ENCODE measurements at regions not wholly inside any gene's neighbourhood (a gene's known extent, or its start where the extent isn't known, plus 50 kb on each side); places are given as distances from the start of the nearest gene placed in this dataset.

DNA sequence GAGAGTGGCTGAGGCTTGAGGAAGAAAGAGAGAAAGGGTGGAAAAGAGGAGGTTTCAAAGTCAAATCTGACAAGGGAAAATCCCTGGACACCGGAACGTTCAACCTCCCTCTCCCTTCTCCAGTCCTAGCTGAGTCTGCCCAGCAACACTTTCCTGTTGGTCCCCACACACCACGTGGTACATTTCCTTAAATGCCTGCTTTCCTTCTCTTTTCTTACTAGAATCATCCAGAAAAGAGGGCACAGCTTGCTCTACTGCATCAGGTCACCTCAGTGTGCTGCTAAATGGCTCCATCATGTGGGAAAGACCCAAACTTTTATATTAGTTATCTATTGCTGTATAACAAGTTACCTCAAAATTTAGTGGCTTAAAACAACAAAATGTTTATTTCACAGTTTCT lies 181.2 kb downstream of the NECTIN3 start:
- no peak overlapping the region for H3K27ac ChIP-seq (ENCODE audit: low read length)
- TF ChIP-seq, protein P1, sequence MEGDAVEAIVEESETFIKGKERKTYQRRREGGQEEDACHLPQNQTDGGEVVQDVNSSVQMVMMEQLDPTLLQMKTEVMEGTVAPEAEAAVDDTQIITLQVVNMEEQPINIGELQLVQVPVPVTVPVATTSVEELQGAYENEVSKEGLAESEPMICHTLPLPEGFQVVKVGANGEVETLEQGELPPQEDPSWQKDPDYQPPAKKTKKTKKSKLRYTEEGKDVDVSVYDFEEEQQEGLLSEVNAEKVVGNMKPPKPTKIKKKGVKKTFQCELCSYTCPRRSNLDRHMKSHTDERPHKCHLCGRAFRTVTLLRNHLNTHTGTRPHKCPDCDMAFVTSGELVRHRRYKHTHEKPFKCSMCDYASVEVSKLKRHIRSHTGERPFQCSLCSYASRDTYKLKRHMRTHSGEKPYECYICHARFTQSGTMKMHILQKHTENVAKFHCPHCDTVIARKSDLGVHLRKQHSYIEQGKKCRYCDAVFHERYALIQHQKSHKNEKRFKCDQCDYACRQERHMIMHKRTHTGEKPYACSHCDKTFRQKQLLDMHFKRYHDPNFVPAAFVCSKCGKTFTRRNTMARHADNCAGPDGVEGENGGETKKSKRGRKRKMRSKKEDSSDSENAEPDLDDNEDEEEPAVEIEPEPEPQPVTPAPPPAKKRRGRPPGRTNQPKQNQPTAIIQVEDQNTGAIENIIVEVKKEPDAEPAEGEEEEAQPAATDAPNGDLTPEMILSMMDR (IDR thresholded peaks at IDR 0.05; ENCODE audit: low read depth, low read length), result no peak
- no peak for TF ChIP-seq EZH2phosphoT487 (IDR thresholded peaks at IDR 0.05; ENCODE audit: low read depth)
- no peaks in the 10 kb centered on the region for H3K36me3 ChIP-seq (replicated peaks; ENCODE audit: low read depth, low read length)
- no peaks in the 10 kb centered on the region for H3K9me3 ChIP-seq (ENCODE audit: insufficient read depth, low read length)
- H2AFZ ChIP-seq (ENCODE audit: low read depth, low read length), result no peak overlapping the region
- H3K9ac ChIP-seq (ENCODE audit: low read length), result no peak overlapping the region
- H3K4me2 ChIP-seq (ENCODE audit: low read length), result no peak overlapping the region
- H3K4me3 ChIP-seq (ENCODE audit: low read length), result no peak overlapping the region
- no peaks in the 10 kb centered on the region for H3K4me1 ChIP-seq (ENCODE audit: low read length)
- H4K20me1 ChIP-seq (ENCODE audit: insufficient read depth, low read length), result no peaks in the 10 kb centered on the region
- H3K27me3 ChIP-seq (ENCODE audit: low read depth, low read length), result no peaks in the 10 kb centered on the region
- H3K79me2 ChIP-seq (ENCODE audit: low read length), result no peaks in the 10 kb centered on the region

DNA sequence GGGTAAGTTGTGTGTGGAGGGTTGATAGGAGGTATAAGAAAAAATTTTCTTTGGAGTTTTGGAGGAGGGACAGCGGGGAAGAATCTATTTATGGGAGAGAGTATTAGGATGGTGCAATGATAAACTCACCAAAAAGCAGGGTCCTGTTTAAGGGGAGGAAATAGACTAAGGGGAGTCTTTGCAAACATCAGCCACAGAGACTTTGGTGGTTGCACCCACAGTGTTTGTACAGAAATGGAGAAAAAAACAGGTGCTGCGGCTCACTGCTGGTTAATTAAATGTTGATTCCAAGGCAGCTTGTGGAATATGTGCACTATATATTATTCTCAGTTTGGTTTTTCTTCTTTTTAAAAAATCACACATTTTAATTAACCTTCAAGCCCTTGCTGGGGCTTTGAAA lies 182.1 kb downstream of the NECTIN3 start:
- H3K27ac ChIP-seq (ENCODE audit: low read length), result no peak overlapping the region
- no peak for TF ChIP-seq EZH2phosphoT487 (IDR thresholded peaks at IDR 0.05; ENCODE audit: low read depth)
- TF ChIP-seq, protein P1 (IDR thresholded peaks at IDR 0.05; ENCODE audit: low read depth, low read length), result no peak

DNA sequence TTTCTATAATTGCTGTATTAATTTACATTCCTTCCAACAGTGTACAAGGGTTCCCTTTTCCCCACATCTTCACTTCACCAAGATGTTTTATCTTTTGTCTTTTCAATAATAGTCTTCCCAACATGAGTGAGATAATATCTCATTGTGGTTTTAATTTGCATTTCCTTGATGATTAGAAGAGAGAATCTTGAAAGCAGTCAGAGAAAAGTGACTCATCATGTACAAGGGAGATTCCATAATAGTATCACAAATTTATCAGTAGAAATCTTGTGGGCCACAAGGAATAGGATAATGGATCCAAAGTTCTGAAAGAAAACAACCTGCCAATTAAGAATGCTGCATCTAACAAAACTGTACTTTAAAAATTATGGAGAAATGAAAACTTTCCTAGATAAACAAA lies 189.3 kb downstream of the NECTIN3 start:
- no peaks in the 10 kb centered on the region for H3K36me3 ChIP-seq (replicated peaks; ENCODE audit: low read depth, low read length)
- no peaks in the 10 kb centered on the region for H4K20me1 ChIP-seq (ENCODE audit: insufficient read depth, low read length)
- H3K27me3 ChIP-seq (ENCODE audit: low read depth, low read length), result no peaks in the 10 kb centered on the region
- H3K9ac ChIP-seq (ENCODE audit: low read length), result no peak overlapping the region
- peaks cover 11% of the 10 kb centered on the region for H3K4me1 ChIP-seq (ENCODE audit: low read length)
- no peak overlapping the region for H3K4me3 ChIP-seq (ENCODE audit: low read length)
- H3K9me3 ChIP-seq (ENCODE audit: insufficient read depth, low read length), result peaks cover 3% of the 10 kb centered on the region; the same call in 1 of the 2 replicates
- TF ChIP-seq EZH2phosphoT487 (IDR thresholded peaks at IDR 0.05; ENCODE audit: low read depth), result no peak
- TF ChIP-seq, protein P1 (IDR thresholded peaks at IDR 0.05; ENCODE audit: low read depth, low read length), result no peak
- no peak overlapping the region for H3K4me2 ChIP-seq (ENCODE audit: low read length)
- H2AFZ ChIP-seq (ENCODE audit: low read depth, low read length), result no peak overlapping the region
- no peak overlapping the region for H3K27ac ChIP-seq (ENCODE audit: low read length)
- H3K79me2 ChIP-seq (ENCODE audit: low read length), result no peaks in the 10 kb centered on the region

More for the DNA sequence above, 182.1 kb downstream of the NECTIN3 start:
- no peak overlapping the region for H2AFZ ChIP-seq (ENCODE audit: low read depth, low read length)
- no peaks in the 10 kb centered on the region for H4K20me1 ChIP-seq (ENCODE audit: insufficient read depth, low read length)
- no peak overlapping the region for H3K4me3 ChIP-seq (ENCODE audit: low read length)
- H3K9me3 ChIP-seq (ENCODE audit: insufficient read depth, low read length), result no peaks in the 10 kb centered on the region
- H3K27me3 ChIP-seq (ENCODE audit: low read depth, low read length), result no peaks in the 10 kb centered on the region
- no peaks in the 10 kb centered on the region for H3K36me3 ChIP-seq (replicated peaks; ENCODE audit: low read depth, low read length)
- no peaks in the 10 kb centered on the region for H3K79me2 ChIP-seq (ENCODE audit: low read length)
- H3K9ac ChIP-seq (ENCODE audit: low read length), result no peak overlapping the region
- H3K4me2 ChIP-seq (ENCODE audit: low read length), result no peak overlapping the region
- no peaks in the 10 kb centered on the region for H3K4me1 ChIP-seq (ENCODE audit: low read length)

DNA sequence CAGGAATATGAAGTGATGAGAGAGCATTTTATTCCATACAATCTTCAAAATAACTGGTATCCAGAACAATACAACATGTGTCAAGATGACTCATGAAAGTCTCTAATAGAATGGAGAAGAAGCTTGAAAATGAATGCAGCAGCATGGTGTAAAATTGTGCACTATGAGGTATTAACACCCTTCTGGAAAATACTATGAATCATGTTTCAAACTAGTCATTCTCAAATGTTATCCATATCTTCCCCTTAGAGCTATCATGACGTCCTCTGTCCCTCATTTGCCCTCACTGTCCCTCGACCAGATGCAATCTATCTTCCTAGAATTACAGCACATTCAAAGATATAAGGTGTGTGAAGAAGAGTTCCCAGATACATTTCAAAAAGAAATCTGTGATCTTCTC lies 198.2 kb downstream of the NECTIN3 start:
- Histone ChIP-seq H2AFZ (ENCODE audit: low read depth, low read length) (no peak overlapping the region), H3K79me2 (ENCODE audit: low read length) (no peaks in the 10 kb centered on the region), H3K9me3 (ENCODE audit: insufficient read depth, low read length) (no peaks in the 10 kb centered on the region), H3K4me3 (ENCODE audit: low read length) (no peak overlapping the region), H3K9ac (ENCODE audit: low read length) (no peak overlapping the region), H4K20me1 (ENCODE audit: insufficient read depth, low read length) (no peaks in the 10 kb centered on the region), H3K4me1 (ENCODE audit: low read length) (no peaks in the 10 kb centered on the region), H3K27ac (ENCODE audit: low read length) (no peak overlapping the region), H3K36me3 (replicated peaks; ENCODE audit: low read depth, low read length) (no peaks in the 10 kb centered on the region), H3K4me2 (ENCODE audit: low read length) (no peak overlapping the region), H3K27me3 (ENCODE audit: low read depth, low read length) (no peaks in the 10 kb centered on the region)
- TF ChIP-seq EZH2phosphoT487 (IDR thresholded peaks at IDR 0.05; ENCODE audit: low read depth), result no peak
- TF ChIP-seq, protein P1 (IDR thresholded peaks at IDR 0.05; ENCODE audit: low read depth, low read length), result no peak

Data from OCI-LY3 (cell line).